ENCODE measurements at regions not wholly inside any gene's neighbourhood (a gene's known extent, or its start where the extent isn't known, plus 50 kb on each side); places are given as distances from the start of the nearest gene placed in this dataset.
"Not testable (repeated sequence)": the region's sequence is repeated elsewhere in the genome, so short reads cannot be mapped to it uniquely, and the experiment has no call there.

GRCh38 chr12:68509242-68509641 lies 101.5 kb upstream of the RAP1B start:
- DNase-seq (ENCODE audit: low spot score): no peak

- no peak for DNase-seq (ENCODE audit: low spot score)
These were observed 100.3 kb upstream of the RAP1B start for GRCh38 chr12:68510397-68510796.

- no peak for DNase-seq (ENCODE audit: low spot score)
These were observed 95.8 kb upstream of the RAP1B start for GRCh38 chr12:68514807-68515411.

GRCh38 chr12:68515793-68516192 lies 94.9 kb upstream of the RAP1B start:
- no peak for DNase-seq (ENCODE audit: low spot score)

- DNase-seq (ENCODE audit: low spot score): no peak
These were observed 89.3 kb upstream of the RAP1B start for GRCh38 chr12:68521321-68521839.

- DNase-seq (ENCODE audit: low spot score): no peak
These were observed 88.7 kb upstream of the RAP1B start for GRCh38 chr12:68521848-68522502.

GRCh38 chr12:68529466-68529865 lies 81.2 kb upstream of the RAP1B start:
- DNase-seq (ENCODE audit: low spot score): no peak

- DNase-seq (ENCODE audit: low spot score): no peak
These were observed 80.8 kb upstream of the RAP1B start for GRCh38 chr12:68529869-68530268.

GRCh38 chr12:68530299-68530698 lies 80.4 kb upstream of the RAP1B start:
- DNase-seq (ENCODE audit: low spot score): no peak

- DNase-seq (ENCODE audit: low spot score): no peak
These were observed 79.7 kb upstream of the RAP1B start for GRCh38 chr12:68530965-68531364.

GRCh38 chr12:68532204-68532886 lies 78.4 kb upstream of the RAP1B start:
- DNase-seq (ENCODE audit: low spot score): no peak

- DNase-seq (ENCODE audit: low spot score): no peak
These were observed 77.8 kb upstream of the RAP1B start for GRCh38 chr12:68532887-68533248.

- DNase-seq (ENCODE audit: low spot score): no peak
These were observed 76.6 kb upstream of the RAP1B start for GRCh38 chr12:68534108-68534507.

GRCh38 chr12:68536885-68537485 lies 73.7 kb upstream of the RAP1B start:
- DNase-seq (ENCODE audit: low spot score): no peak

GRCh38 chr12:68537571-68537970 lies 73.1 kb upstream of the RAP1B start:
- DNase-seq (ENCODE audit: low spot score): no peak

GRCh38 chr12:68538726-68539614 lies 71.7 kb upstream of the RAP1B start:
- peak; percentile 52 for DNase-seq (ENCODE audit: low spot score)

- DNase-seq (ENCODE audit: low spot score): no peak
These were observed 71.1 kb upstream of the RAP1B start for GRCh38 chr12:68539615-68539952.

- not testable (repeated sequence) for DNase-seq (ENCODE audit: low spot score)
These were observed 69.9 kb upstream of the RAP1B start for GRCh38 chr12:68540768-68541167.

- not testable (repeated sequence) for DNase-seq (ENCODE audit: low spot score)
These were observed 63.4 kb upstream of the RAP1B start for GRCh38 chr12:68547318-68547717.

GRCh38 chr12:68552605-68553195 lies 58.0 kb upstream of the RAP1B start:
- not testable (repeated sequence) for DNase-seq (ENCODE audit: low spot score)

- DNase-seq (ENCODE audit: low spot score): no peak
These were observed 53.5 kb upstream of the RAP1B start for GRCh38 chr12:68557011-68557730.
